GM12891 (cell line): ENCODE measurements at regions not wholly inside any gene's neighbourhood (a gene's known extent, or its start where the extent isn't known, plus 50 kb on each side); places are given as distances from the start of the nearest gene placed in this dataset.

Experiments used
- PAX5 ChIP-seq: IDR thresholded peaks from 2 replicates; pipeline ENCODE4 v1.6.1; 2011; ENCODE audit warnings: low read length, moderate library complexity, mild to moderate bottlenecking; ENCODE audit not compliant: insufficient read depth, severe bottlenecking
- POLR2A ChIP-seq: IDR thresholded peaks from 2 replicates; pipeline ENCODE4 v1.6.1; 2011; ENCODE audit warnings: low read depth, low read length, control low read depth
- POLR2AphosphoS5 ChIP-seq: IDR thresholded peaks from 2 replicates; pipeline ENCODE4 v1.6.1; 2011; ENCODE audit warnings: low read depth, low read length, control low read depth
- POU2F2 ChIP-seq: IDR thresholded peaks from 2 replicates; pipeline ENCODE4 v1.6.1; 2011; ENCODE audit warnings: low read depth, mild to moderate bottlenecking, control low read depth, low read length, moderate library complexity
- SPI1 ChIP-seq: IDR thresholded peaks from 2 replicates; pipeline ENCODE4 v1.6.1; 2011; ENCODE audit warnings: low read depth, low read length, control low read depth
- TAF1 ChIP-seq: IDR thresholded peaks from 2 replicates; pipeline ENCODE4 v1.6.1; 2011; ENCODE audit warnings: low read depth, low read length, control low read depth

GRCh38 chr5:53749621-53750020, 189.2 kb downstream of the NDUFS4 start:
- TF ChIP-seq TAF1 (no peak), PAX5 (no peak), POLR2A (no peak), POLR2AphosphoS5 (no peak), SPI1 (no peak), POU2F2 (no peak)
